ENCODE measurements at regions not wholly inside any gene's neighbourhood (a gene's known extent, or its start where the extent isn't known, plus 50 kb on each side); places are given as distances from the start of the nearest gene placed in this dataset.
"Not testable (repeated sequence)": the region's sequence is repeated elsewhere in the genome, so short reads cannot be mapped to it uniquely, and the experiment has no call there.

DNA sequence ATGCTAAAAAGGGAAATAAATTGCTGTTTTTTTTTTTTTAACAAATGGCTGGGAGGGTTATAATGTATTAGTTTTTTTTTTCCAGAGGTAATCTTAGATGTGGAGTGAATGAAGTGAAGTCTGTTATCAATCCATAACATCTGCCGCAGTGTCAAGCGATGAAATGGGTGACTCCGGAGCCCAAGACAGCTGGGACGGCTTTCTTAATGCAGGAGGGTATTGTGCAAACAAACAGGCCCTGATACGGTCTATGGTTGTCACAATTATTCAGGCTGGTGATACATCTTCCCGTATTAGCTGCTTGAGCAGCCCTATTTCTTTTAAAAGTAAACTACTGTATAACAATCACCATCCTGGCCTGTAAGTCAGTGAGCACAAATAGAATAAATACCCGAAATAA is 1231.2 kb downstream of the GATA3 start:
- WGBS, 3 donors, result 48 to 64% (median 51%) methylated on average over 7 of the region's 7 CpGs

GRCh38 chr10:9289811-9290210 is 1235.3 kb downstream of the GATA3 start:
- no peak overlapping the region for H3K27ac ChIP-seq (ENCODE audit: low read depth, low read length)
- WGBS, 3 donors, result 64 to 85% (median 65%) methylated on average over 1 of the region's 1 CpG

More for the DNA sequence above, 1231.2 kb downstream of the GATA3 start:
- H3K27ac ChIP-seq (ENCODE audit: low read depth, low read length), result no peak overlapping the region

DNA sequence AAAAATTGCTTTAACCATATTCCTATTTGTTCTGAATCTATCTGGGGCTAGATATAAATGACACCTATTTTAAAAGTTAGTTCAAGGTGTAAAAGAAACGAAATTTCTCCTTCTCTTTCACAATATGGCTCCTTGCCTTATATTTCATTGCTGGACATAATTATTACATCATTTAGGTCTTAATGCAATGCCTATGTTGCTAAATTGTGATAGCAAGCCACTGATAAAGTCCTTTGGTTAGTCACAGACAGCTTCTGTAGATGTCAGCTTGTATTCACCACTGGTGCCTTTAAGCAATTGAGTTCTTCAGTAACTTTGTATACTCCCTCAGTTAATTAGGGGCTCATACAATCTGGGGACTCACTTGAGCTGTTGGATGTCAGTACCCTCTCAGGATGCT is 1236.6 kb downstream of the GATA3 start:
- 28 to 44% (median 36%) methylated on average over 1 of the region's 1 CpG for WGBS, 3 donors
- H3K27ac ChIP-seq (ENCODE audit: low read depth, low read length), result no peak overlapping the region

DNA sequence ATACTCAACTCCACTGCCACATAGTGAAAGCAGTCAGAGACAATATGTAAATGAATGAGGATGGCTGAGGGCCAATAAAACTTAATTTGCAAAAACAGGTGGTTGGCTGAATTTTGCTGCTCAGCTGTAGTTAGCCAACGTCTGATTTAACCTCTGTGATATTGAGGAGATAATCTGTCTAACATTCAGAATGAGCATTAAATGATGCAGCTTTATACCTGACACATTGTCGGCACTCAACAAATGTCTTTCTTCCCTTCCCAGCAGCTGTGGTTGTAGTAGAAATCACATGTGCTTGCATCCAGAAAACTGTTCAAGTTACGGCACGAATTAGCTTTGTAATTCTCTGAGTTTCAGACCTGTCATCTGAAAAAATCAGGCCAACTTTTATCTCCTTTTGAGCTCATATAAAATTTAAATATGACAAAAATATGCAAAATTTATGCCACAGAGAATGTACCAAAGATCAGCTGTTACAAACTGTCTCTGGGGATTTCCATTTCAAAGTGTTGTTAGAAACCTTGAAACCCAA is 1239.7 kb downstream of the GATA3 start:
- 58 to 59% (median 58%) methylated on average over 4 of the region's 4 CpGs for WGBS, 3 donors
- H3K27ac ChIP-seq (ENCODE audit: low read depth, low read length), result no peak overlapping the region

DNA sequence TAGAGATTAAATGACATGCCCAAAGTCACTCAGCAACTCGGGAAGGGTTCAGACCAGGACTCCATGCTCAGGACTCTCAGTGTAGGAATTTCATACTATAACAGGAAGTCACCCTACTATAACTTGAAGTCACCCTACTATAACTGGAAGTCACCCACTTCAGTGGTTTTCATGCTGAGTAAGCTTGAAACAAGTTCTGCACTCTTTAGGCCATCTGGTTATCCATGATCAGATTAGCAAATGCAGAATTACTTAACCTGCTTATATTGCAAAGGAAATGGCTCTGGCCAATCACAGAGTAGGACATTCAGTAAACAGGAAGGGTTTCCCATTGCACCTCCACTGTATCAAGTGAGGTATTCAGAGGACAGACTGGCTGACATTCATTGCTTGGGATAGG is 1240.4 kb downstream of the GATA3 start:
- WGBS, 3 donors, result 58 to 75% (median 72%) methylated on average over 1 of the region's 1 CpG

GRCh38 chr10:9296190-9296589 is 1241.7 kb downstream of the GATA3 start:
- 84 to 90% (median 85%) methylated on average over 4 of the region's 4 CpGs for WGBS, 3 donors

More for the DNA sequence above, 1240.4 kb downstream of the GATA3 start:
- no peak overlapping the region for H3K27ac ChIP-seq (ENCODE audit: low read depth, low read length)

DNA sequence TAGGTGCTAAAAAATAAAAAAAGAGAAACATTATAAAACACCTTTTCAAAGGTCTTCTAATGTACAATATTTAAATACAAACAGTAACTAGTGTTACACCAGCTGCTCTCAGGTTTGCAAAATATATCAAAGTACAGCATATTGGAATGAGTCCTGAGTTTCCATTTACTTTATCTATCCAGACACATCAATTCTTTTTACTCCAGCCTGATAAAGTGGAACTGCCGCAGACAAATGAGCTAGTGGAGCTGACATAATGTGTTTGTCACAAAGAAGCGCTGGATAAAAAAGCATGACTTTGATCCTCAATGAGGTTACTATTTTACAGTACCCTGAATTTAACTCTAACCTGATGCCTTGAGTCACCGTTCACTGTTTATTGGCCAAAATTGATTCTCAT is 1243.1 kb downstream of the GATA3 start:
- no peak overlapping the region for H3K27ac ChIP-seq (ENCODE audit: low read depth, low read length)
- WGBS, 3 donors, result 36 to 80% (median 72%) methylated on average over 3 of the region's 3 CpGs

More at GRCh38 chr10:9296190-9296589, 1241.7 kb downstream of the GATA3 start:
- H3K27ac ChIP-seq (ENCODE audit: low read depth, low read length), result no peak overlapping the region

GRCh38 chr10:9299966-9300365 is 1245.5 kb downstream of the GATA3 start:
- 64 to 89% (median 87%) methylated on average over 2 of the region's 2 CpGs for WGBS, 3 donors
- no peak overlapping the region for H3K27ac ChIP-seq (ENCODE audit: low read depth, low read length)

- WGBS, 3 donors, result 45 to 60% (median 59%) methylated on average over 2 of the region's 2 CpGs
- no peak overlapping the region for H3K27ac ChIP-seq (ENCODE audit: low read depth, low read length)
Observed at GRCh38 chr10:9301148-9301547, 1246.7 kb downstream of the GATA3 start.

GRCh38 chr10:9301554-9301953 is 1247.1 kb downstream of the GATA3 start:
- WGBS, 3 donors, result 62 to 67% (median 65%) methylated on average over 4 of the region's 4 CpGs
- no peak overlapping the region for H3K27ac ChIP-seq (ENCODE audit: low read depth, low read length)

- 27 to 46% (median 44%) methylated on average over 3 of the region's 3 CpGs for WGBS, 3 donors
- no peak overlapping the region for H3K27ac ChIP-seq (ENCODE audit: low read depth, low read length)
Observed at GRCh38 chr10:9302140-9302746, 1247.8 kb downstream of the GATA3 start.

- no peak overlapping the region for H3K27ac ChIP-seq (ENCODE audit: low read depth, low read length)
- WGBS, 3 donors, result 57 to 74% (median 60%) methylated on average over 6 of the region's 6 CpGs
Observed at GRCh38 chr10:9305018-9305655, 1250.6 kb downstream of the GATA3 start.

DNA sequence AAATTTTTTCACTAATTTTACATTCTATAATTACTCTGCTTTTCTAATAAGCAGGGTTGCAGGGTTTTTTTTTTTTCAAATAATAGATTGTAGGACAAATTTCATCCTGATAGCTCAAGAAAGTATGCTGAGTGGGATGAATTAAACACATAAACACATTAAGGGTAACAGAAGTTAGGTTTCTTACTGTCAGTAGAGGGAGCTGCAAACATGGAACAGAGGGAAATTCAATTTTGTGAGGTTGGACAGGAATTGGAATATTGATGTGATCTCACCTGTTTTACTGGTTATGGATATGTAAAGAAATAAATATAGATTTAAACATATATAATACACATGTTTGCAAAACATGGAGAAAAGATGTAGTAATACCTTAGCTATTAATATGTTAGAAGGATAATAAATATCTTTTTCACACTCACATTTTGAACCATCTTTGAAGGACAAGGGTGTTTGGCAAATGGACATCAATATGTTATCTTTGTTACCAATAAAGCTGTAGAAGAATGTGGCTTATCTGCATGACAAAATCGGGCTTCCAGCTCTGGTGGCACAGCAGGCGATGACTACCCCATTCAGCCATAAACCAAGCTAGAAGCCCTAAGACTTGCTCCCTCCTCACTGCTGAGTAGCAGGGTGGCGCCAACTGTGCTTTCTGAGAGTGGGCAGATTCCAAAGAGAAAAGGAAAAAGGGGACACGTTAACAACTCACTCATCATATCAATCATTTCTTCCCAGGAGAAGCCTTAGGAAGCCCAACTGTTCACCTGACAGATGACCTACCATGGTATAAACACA is 1257.4 kb downstream of the GATA3 start:
- H3K27ac ChIP-seq (ENCODE audit: low read depth, low read length), result no peak overlapping the region
- 55 to 71% (median 67%) methylated on average over 4 of the region's 4 CpGs for WGBS, 3 donors

GRCh38 chr10:9315292-9315691 is 1260.8 kb downstream of the GATA3 start:
- H3K27ac ChIP-seq (ENCODE audit: low read depth, low read length), result no peak overlapping the region

GRCh38 chr10:9331583-9332008 is 1277.1 kb downstream of the GATA3 start:
- no peak overlapping the region for H3K27ac ChIP-seq (ENCODE audit: low read depth, low read length)
- 9 to 23% (median 22%) methylated on average over 3 of the region's 3 CpGs for WGBS, 3 donors

DNA sequence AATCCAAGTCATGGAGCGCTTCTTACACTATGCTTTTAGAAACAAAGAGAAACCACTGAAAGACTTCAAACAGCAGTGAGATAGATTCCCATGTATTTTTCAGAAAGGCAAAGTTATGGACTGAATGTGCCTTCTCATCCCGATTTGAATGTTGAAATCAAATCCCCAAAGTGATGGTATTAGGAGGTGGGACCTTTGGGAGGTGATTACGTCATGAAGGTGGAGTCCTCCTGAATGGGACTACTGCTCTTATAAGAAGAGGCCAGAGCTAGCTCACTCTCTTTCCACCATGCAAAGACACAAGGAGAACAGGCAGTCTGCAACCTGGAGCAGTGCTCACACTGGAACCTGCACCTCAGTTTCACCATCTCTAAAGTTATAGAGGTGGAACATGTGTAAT is 1279.8 kb downstream of the GATA3 start:
- no peak overlapping the region for H3K27ac ChIP-seq (ENCODE audit: low read depth, low read length)
- 84 to 85% (median 85%) methylated on average over 3 of the region's 3 CpGs for WGBS, 3 donors

GRCh38 chr10:9339716-9340115 is 1285.2 kb downstream of the GATA3 start:
- 12 to 36% (median 27%) methylated on average over 1 of the region's 1 CpG for WGBS, 3 donors
- H3K27ac ChIP-seq (ENCODE audit: low read depth, low read length), result no peak overlapping the region

DNA sequence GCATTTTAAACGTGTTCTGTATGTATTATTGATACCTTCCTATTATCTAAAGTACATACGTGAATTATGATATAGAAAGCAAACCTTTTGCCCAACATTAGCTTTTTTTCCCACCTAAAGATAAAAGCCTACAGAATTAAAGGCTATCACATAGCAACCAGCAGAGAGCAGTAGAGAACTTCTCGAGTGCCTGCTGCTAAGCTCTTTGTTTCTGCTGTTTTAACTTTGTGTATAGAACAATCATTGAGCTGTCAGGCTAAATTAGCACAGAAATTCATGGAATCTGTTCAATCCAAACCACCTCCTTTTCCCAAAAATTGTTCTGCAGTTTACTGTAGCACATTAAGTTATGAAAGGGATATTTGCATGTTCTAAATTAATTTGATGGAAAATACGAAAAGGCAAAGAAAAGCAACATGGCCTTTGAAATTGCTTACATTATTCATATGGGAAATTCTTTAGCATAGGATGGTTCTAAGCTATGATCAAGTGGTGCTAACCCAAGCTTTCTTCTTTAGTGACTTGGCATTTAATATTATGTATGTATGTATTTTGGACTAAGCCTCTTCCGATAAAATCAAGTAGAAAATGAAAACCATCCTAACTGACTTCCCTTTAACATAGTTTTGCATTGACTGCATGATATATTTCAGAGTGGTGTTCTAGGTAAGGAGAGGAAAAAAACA is 1288.5 kb downstream of the GATA3 start:
- no peak overlapping the region for H3K27ac ChIP-seq (ENCODE audit: low read depth, low read length)
- WGBS, 3 donors, result 38 to 44% (median 42%) methylated on average over 5 of the region's 5 CpGs

DNA sequence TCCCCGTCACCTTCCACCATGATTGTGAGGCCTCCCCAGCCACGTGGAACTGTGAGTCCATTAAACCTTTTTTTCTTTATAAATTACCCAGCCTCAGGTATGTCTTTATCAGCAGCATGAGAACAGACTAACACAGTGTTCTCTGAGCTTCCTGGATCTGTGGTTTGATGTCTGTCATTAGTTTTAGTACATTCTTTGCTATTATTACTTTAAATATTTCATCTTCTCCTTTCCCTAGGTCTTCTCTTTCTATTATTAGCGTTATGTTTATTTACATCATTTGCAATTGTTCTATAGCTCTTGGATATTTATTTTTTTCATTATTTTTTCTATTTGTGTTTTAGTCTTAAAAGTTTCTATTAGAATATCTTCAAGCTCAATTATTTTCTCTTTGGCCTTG is 1293.4 kb downstream of the GATA3 start:
- WGBS, 3 donors, result 86 to 88% (median 87%) methylated on average over 3 of the region's 3 CpGs

More for the DNA sequence above, 1293.4 kb downstream of the GATA3 start:
- not testable (repeated sequence) for H3K27ac ChIP-seq (ENCODE audit: low read depth, low read length)

Measured in adipose tissue (tissue), 3 donors.